ENCODE measurements at regions not wholly inside any gene's neighbourhood (a gene's known extent, or its start where the extent isn't known, plus 50 kb on each side); places are given as distances from the start of the nearest gene placed in this dataset.

DNA sequence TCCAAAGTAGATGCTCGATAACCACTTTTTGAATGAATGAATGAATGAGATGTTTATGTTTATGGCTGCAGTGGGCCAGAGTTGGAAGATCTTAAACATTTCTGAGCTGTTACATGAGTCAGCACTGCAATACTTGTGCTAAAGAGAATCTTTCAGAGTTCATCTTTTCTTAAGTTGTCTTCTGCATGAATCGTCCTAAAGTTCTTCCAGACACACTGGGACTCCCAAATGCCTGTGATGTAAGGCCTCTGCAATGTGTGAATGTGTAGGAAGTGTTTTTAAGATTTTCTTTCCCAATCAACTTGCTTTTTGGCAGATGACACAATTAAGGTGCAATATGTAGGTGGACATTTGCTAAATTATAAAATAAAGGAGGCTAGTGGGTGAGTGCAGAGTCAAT lies 50.3 kb upstream of the TRIM9 start:
- intact Hi-C loops (cut with DNase I), result no loop called here
- Histone ChIP-seq H3K27ac (no peak overlapping the region), H3K4me3 (no peak overlapping the region), H3K27me3 (no peaks in the 10 kb centered on the region), H3K9me3 (no peaks in the 10 kb centered on the region), H3K4me1 (no peaks in the 10 kb centered on the region), H3K36me3 (no peaks in the 10 kb centered on the region)
- FAIRE-seq (no peak), DNase-seq (no peak), ATAC-seq (no peak)
- TF ChIP-seq CTCF (IDR thresholded peaks at IDR 0.05), result no peak
- WGBS, 2 donors, result 67 to 70% methylated on average over 2 of the region's 2 CpGs

- no peak for TF ChIP-seq CTCF (IDR thresholded peaks at IDR 0.05)
- H3K27me3 ChIP-seq, result no peaks in the 10 kb centered on the region
- no peak overlapping the region for H3K27ac ChIP-seq
- H3K9me3 ChIP-seq, result no peaks in the 10 kb centered on the region
- H3K36me3 ChIP-seq, result no peaks in the 10 kb centered on the region
- DNase-seq (no peak), FAIRE-seq (no peak), ATAC-seq (no peak)
- H3K4me3 ChIP-seq, result no peak overlapping the region
- no peaks in the 10 kb centered on the region for H3K4me1 ChIP-seq
- intact Hi-C loops (cut with DNase I), result no loop called here
- 52 to 83% methylated on average over 1 of the region's 1 CpG for WGBS, 2 donors
These were observed 52.3 kb upstream of the TRIM9 start for GRCh38 chr14:51147183-51147582.

DNA sequence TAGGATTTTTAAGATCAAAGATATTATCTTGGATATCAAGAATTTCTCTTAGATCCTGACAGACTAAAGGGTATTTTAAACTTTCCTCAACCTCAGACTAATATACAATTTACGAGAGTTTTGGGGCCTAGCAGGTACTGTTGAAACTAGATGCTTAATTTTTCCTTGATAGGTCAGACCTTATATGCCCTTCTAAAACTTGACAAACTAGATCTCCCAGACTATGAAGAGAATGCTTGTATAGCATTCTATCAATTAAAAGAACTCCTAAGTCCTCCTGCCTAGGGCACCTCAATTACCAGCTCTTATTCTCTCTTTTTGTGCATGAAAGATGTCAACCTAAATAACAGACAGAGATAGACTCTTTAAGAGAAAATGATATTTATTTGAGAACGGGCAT lies 60.4 kb upstream of the TRIM9 start:
- intact Hi-C loops (cut with DNase I), result no loop called here
- H3K9me3 ChIP-seq, result no peaks in the 10 kb centered on the region
- no peaks in the 10 kb centered on the region for H3K36me3 ChIP-seq
- H3K27ac ChIP-seq, result no peak overlapping the region
- no peak for ATAC-seq
- no peak overlapping the region for H3K4me3 ChIP-seq
- FAIRE-seq, result no peak
- H3K27me3 ChIP-seq, result no peaks in the 10 kb centered on the region
- no peaks in the 10 kb centered on the region for H3K4me1 ChIP-seq
- no peak for TF ChIP-seq CTCF (IDR thresholded peaks at IDR 0.05)
- no peak for DNase-seq
- WGBS, 2 donors, result 66 to 76% methylated on average over 2 of the region's 2 CpGs

- ATAC-seq, result no peak
- Histone ChIP-seq H3K4me1 (no peaks in the 10 kb centered on the region), H3K4me3 (no peak overlapping the region), H3K36me3 (no peaks in the 10 kb centered on the region), H3K27ac (no peak overlapping the region), H3K27me3 (no peaks in the 10 kb centered on the region), H3K9me3 (no peaks in the 10 kb centered on the region)
- no peak for TF ChIP-seq CTCF (IDR thresholded peaks at IDR 0.05)
- no peak for FAIRE-seq
- intact Hi-C loops (cut with DNase I), result no loop called here
- DNase-seq, result no peak
These were observed 62.1 kb upstream of the TRIM9 start for GRCh38 chr14:51157012-51157411.

GRCh38 chr14:51160871-51161270 lies 66.0 kb upstream of the TRIM9 start:
- Histone ChIP-seq H3K4me3 (no peak overlapping the region), H3K27ac (no peak overlapping the region), H3K9me3 (no peaks in the 10 kb centered on the region), H3K36me3 (no peaks in the 10 kb centered on the region), H3K4me1 (no peaks in the 10 kb centered on the region), H3K27me3 (no peaks in the 10 kb centered on the region)
- no peak for TF ChIP-seq CTCF (IDR thresholded peaks at IDR 0.05)
- FAIRE-seq (no peak), ATAC-seq (no peak), DNase-seq (no peak)
- intact Hi-C loops (cut with DNase I), result no loop called here
- 53 to 66% methylated on average over 2 of the region's 2 CpGs for WGBS, 2 donors

Measured in pancreas (tissue), 10 donors.